Activated CD4-positive, alpha-beta T cell treated with anti-CD3 and anti-CD28 coated beads for 36 hours (primary cell): ENCODE measurements at regions not wholly inside any gene's neighbourhood (a gene's known extent, or its start where the extent isn't known, plus 50 kb on each side); places are given as distances from the start of the nearest gene placed in this dataset.
A peak's percentile ranks its signal among the peaks of the same experiment; 100 is the strongest.

ENCODE experiments used
- ATAC-seq: fragments of 200-7000 bp; cut with Tn5 transposase; one replicate; pipeline ENCODE4 v1.10.0; 2021; ENCODE audit warnings: mild to moderate bottlenecking, moderate library complexity
- CTCF ChIA-PET: fragments of 350-600 bp; sonication (Branson Sonifier 250); formaldehyde crosslinking; loops from one replicate; lab custom pipeline; 2021; ENCODE audit warnings: antibody characterized with exemption; lab: Charles Lee
- POLR2A ChIA-PET: fragments of 350-600 bp; sonication (Branson Sonifier 250); formaldehyde crosslinking; loops from one replicate; lab custom pipeline; 2021; ENCODE audit warnings: antibody characterized with exemption, inconsistent platforms; lab: Charles Lee
- DNase-seq: peaks from one replicate; pipeline ENCODE4 v3.0.0-alpha.2; 2020
- H3K27ac Mint-ChIP-seq: one replicate; pipeline ENCODE4 v1.8.0; 2021; ENCODE audit warnings: mixed read lengths
- H3K27me3 Mint-ChIP-seq: one replicate; pipeline ENCODE4 v1.8.0; 2021; ENCODE audit warnings: mixed read lengths
- H3K36me3 Mint-ChIP-seq: one replicate; pipeline ENCODE4 v1.8.0; 2021; ENCODE audit warnings: low read depth, mixed read lengths
- H3K4me1 Mint-ChIP-seq: one replicate; pipeline ENCODE4 v1.8.0; 2021; ENCODE audit warnings: mixed read lengths
- H3K4me3 Mint-ChIP-seq: one replicate; pipeline ENCODE4 v1.8.0; 2021; ENCODE audit warnings: mild to moderate bottlenecking, moderate library complexity, mixed read lengths
- H3K9me3 Mint-ChIP-seq: one replicate; pipeline ENCODE4 v1.8.0; 2021; ENCODE audit warnings: low read depth, mixed read lengths
- intact Hi-C, 2 experiments: fragments of 100-400 bp; cut with DNase I in 1 of 2; cut with micrococcal nuclease in 1 of 2; formaldehyde crosslinking; loops; one replicate each; pipeline versions ENCODE4 v1.14.2 to v1.15.1; 2022 to 2024; cut with DNase I, micrococcal nuclease

DNA sequence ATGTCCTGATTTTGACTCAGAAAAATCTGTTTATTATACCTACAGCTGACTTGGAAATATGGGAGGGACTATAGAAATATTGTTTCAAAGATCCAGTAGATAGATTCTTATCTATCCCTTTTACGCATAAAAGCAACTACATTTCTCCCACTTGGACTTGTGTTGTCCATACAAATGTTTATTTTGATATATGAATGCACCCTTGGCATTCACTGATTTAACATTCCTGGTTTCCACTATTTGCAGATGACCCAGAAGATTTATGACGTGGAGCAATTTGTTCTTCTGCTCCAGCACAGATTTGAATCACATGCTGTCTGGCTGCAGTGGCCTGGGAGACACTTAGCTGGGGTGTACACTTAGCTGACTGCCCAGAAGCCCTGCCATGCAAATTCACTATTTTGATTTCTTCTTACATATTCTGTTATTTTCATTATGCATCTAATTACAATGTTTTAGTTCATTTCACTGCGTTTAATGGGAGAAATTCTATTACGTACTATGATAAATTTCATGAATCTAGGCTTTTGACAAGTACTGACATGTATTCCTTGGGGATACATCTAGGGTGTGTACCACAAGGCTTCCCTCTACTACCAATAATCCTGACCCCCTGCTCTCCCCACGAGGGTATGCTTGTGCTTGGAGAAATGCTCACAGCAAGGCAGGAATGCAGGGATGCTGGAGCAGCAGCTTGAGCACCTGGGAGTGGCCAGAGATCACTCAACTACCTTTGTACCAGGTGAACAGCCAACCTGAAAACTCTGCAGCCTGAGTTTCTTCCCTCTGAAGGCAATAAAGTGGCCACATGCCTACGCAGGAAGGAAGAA, 223.6 kb upstream of the TBL1XR1 start:
- ATAC-seq (no peak), DNase-seq (no peak)
- Mint-ChIP-seq H3K27ac (peak overlapping the region; percentile 86), H3K4me1 (peaks cover 39% of the 10 kb centered on the region), H3K4me3 (no peak overlapping the region), H3K27me3 (no peaks in the 10 kb centered on the region), H3K36me3 (no peaks in the 10 kb centered on the region), H3K9me3 (no peaks in the 10 kb centered on the region)
- ChIA-PET POLR2A (no interaction called here), CTCF (no interaction called here)
- intact Hi-C loops, result loop anchor here (1.0 to 5.0 kb wide), 4 partner anchors 61 to 366 kb away; no protein-coding TSS in a partner anchor

DNA sequence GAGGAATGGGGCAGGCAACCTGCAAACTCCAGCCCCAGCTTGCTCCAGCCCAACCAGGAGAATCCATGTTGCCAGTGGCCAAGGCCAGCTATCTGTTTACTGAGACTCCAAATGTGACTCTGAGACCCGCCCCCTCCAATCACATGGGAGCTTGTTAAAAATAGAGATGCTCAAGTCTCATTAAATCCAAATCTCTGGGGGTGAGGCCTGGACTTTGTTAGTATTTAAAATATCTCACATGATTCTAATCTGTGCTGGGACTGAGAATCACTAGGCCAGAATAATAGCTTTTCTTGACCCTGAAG, 224.2 kb upstream of the TBL1XR1 start:
- DNase-seq (no peak), ATAC-seq (no peak)
- ChIA-PET CTCF (no interaction called here), POLR2A (no interaction called here)
- H3K4me1 Mint-ChIP-seq, result peaks cover 45% of the 10 kb centered on the region
- no peak overlapping the region for H3K4me3 Mint-ChIP-seq
- H3K27me3 Mint-ChIP-seq, result no peaks in the 10 kb centered on the region
- peaks cover 2% of the 10 kb centered on the region for H3K36me3 Mint-ChIP-seq
- intact Hi-C loops, result loop anchor here in 1 of 2 experiments (2.0 to 5.0 kb wide), 2 partner anchors 176 to 365 kb away; no protein-coding TSS in a partner anchor
- no peak overlapping the region for H3K27ac Mint-ChIP-seq
- H3K9me3 Mint-ChIP-seq, result no peaks in the 10 kb centered on the region

- H3K36me3 Mint-ChIP-seq, result peaks cover 3% of the 10 kb centered on the region
- H3K4me1 Mint-ChIP-seq, result peaks cover 53% of the 10 kb centered on the region
- no peak for ATAC-seq
- no peaks in the 10 kb centered on the region for H3K27me3 Mint-ChIP-seq
- POLR2A ChIA-PET, result no interaction called here
- H3K4me3 Mint-ChIP-seq, result no peak overlapping the region
- no peak for DNase-seq
- H3K9me3 Mint-ChIP-seq, result no peaks in the 10 kb centered on the region
- CTCF ChIA-PET, result interaction anchor here (0.7 kb wide), 1 partner anchor 556 kb away, joined by 3 read pairs; no protein-coding TSS in a partner anchor
- no peak overlapping the region for H3K27ac Mint-ChIP-seq
- intact Hi-C loops, result loop anchor here in 1 of 2 experiments (5.0 kb wide), 1 partner anchor 173 kb away; no protein-coding TSS in a partner anchor
These were observed 227.2 kb upstream of the TBL1XR1 start for GRCh38 chr3:177424521-177424920.

DNA sequence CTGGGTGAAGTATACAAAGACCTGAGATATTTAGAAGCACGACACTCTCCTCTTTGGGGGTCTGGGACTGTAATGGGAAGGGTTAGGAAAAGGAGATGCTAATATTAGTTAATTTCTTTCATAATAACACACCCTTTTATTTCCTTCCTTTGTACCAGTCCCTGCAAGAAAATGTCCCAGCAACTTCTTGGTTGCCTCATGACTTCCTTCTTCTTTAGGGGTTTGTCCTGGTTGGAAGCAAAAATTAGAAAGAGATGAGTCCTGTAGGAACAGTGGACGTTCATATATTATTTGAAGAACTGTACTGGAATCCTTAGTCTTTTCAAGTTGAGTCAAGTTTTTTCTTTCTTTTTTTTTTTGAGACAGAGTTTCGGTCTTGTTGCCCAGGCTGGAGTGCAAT, 227.8 kb upstream of the TBL1XR1 start:
- peaks cover 2% of the 10 kb centered on the region for H3K27me3 Mint-ChIP-seq
- H3K9me3 Mint-ChIP-seq, result no peaks in the 10 kb centered on the region
- CTCF ChIA-PET, result no interaction called here
- no peak overlapping the region for H3K27ac Mint-ChIP-seq
- DNase-seq, result no peak
- no peak for ATAC-seq
- POLR2A ChIA-PET, result interaction anchor here (0.7 kb wide), 1 partner anchor 224 kb away, joined by 5 read pairs; no protein-coding TSS in a partner anchor
- intact Hi-C loops, result loop anchor here (5.0 kb wide), 2 partner anchors 172 to 577 kb away; no protein-coding TSS in a partner anchor
- H3K4me1 Mint-ChIP-seq, result peaks cover 48% of the 10 kb centered on the region
- no peak overlapping the region for H3K4me3 Mint-ChIP-seq
- H3K36me3 Mint-ChIP-seq, result peaks cover 3% of the 10 kb centered on the region

GRCh38 chr3:177426106-177426877, 229.0 kb upstream of the TBL1XR1 start:
- Mint-ChIP-seq H3K9me3 (no peaks in the 10 kb centered on the region), H3K4me1 (peaks cover 37% of the 10 kb centered on the region), H3K27ac (peak overlapping the region; percentile 92), H3K4me3 (no peak overlapping the region), H3K36me3 (peaks cover 3% of the 10 kb centered on the region), H3K27me3 (peaks cover 3% of the 10 kb centered on the region)
- ChIA-PET POLR2A (interaction anchor here (0.7 to 0.9 kb wide), 2 partner anchors 89 to 389 kb away, joined by 3 read pairs; no protein-coding TSS in a partner anchor), CTCF (interaction anchor here (0.7 to 1.9 kb wide), 5 partner anchors 11 to 66 kb away, joined by 3 to 8 read pairs (median 3); no protein-coding TSS in a partner anchor)
- intact Hi-C loops, result loop anchor here (2.0 to 5.0 kb wide), 5 partner anchors 109 to 576 kb away; no protein-coding TSS in a partner anchor
- ATAC-seq, result no peak
- DNase-seq, result no peak

DNA sequence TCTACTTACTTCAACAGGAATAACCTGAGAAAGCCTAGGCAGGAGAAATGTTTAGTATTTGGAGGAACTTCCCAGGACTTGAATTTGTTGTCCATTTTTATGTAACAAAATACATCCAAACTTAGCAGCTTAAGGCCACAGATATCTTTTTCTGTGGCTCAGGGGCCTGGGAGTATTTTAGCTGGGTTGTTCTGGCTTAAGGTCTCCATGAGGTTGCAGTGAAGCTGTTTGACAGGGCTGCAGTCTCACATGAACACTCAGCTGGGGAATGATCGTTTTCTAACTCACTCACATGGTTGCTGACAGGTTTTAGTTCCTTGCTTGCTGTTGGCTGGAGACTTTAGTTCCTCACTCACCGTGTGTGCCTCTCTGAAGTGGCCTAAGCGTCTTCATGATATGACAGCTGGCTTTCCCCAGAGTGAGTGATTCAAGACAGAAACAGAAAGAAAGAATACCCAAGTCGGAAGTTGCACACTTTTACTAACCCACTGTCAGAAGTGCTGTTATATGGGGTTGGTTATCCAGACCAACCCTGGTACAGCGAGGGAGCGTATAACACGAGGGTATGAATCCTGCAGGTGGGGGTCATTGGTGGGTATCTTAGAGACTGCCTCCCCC, 229.7 kb upstream of the TBL1XR1 start:
- ChIA-PET POLR2A (interaction anchor here (0.7 to 1.4 kb wide), 3 partner anchors 89 to 388 kb away, joined by 3 to 5 read pairs (median 3); partner anchors contain the start of gene TBL1XR1), CTCF (interaction anchor here (0.8 to 1.9 kb wide), 4 partner anchors 12 to 67 kb away, joined by 3 to 8 read pairs (median 4); no protein-coding TSS in a partner anchor)
- Mint-ChIP-seq H3K27me3 (peaks cover 3% of the 10 kb centered on the region), H3K36me3 (peaks cover 3% of the 10 kb centered on the region), H3K4me3 (peak overlapping the region; percentile 47), H3K4me1 (peaks cover 32% of the 10 kb centered on the region), H3K9me3 (no peaks in the 10 kb centered on the region), H3K27ac (peak overlapping the region; percentile 92)
- DNase-seq, result peak; percentile 77
- intact Hi-C loops, result loop anchor here (1.0 to 5.0 kb wide), 11 partner anchors 67 to 575 kb away; partner anchors contain the start of gene TBL1XR1 (in 1 of the 2)
- peak; percentile 97 for ATAC-seq

GRCh38 chr3:177427540-177427939, 230.3 kb upstream of the TBL1XR1 start:
- H3K4me3 Mint-ChIP-seq, result peak overlapping the region; percentile 47
- ATAC-seq, result peak; percentile 51
- DNase-seq, result peak; percentile 44
- peaks cover 29% of the 10 kb centered on the region for H3K4me1 Mint-ChIP-seq
- ChIA-PET CTCF (interaction anchor here (0.7 to 1.9 kb wide), 4 partner anchors 12 to 604 kb away, joined by 3 to 8 read pairs (median 3); no protein-coding TSS in a partner anchor), POLR2A (interaction anchor here (1.4 kb wide), 1 partner anchor 230 kb away, joined by 5 read pairs; the partner anchor contains the start of gene TBL1XR1)
- H3K9me3 Mint-ChIP-seq, result no peaks in the 10 kb centered on the region
- peaks cover 3% of the 10 kb centered on the region for H3K36me3 Mint-ChIP-seq
- peaks cover 3% of the 10 kb centered on the region for H3K27me3 Mint-ChIP-seq
- intact Hi-C loops, result loop anchor here (1.0 to 5.0 kb wide), 11 partner anchors 67 to 575 kb away; partner anchors contain the start of gene TBL1XR1 (in 1 of the 2)
- H3K27ac Mint-ChIP-seq, result peak overlapping the region; percentile 92

GRCh38 chr3:177429079-177429478, 231.8 kb upstream of the TBL1XR1 start:
- CTCF ChIA-PET, result no interaction called here

GRCh38 chr3:177429771-177430170, 232.5 kb upstream of the TBL1XR1 start:
- ChIA-PET POLR2A (no interaction called here), CTCF (no interaction called here)
- Mint-ChIP-seq H3K27ac (no peak overlapping the region), H3K36me3 (peaks cover 3% of the 10 kb centered on the region), H3K4me1 (peaks cover 25% of the 10 kb centered on the region), H3K4me3 (no peak overlapping the region), H3K27me3 (peaks cover 3% of the 10 kb centered on the region), H3K9me3 (no peaks in the 10 kb centered on the region)
- intact Hi-C loops, result loop anchor here (5.0 kb wide), 2 partner anchors 168 to 573 kb away; no protein-coding TSS in a partner anchor
- DNase-seq (no peak), ATAC-seq (no peak)

More at GRCh38 chr3:177429079-177429478, 231.8 kb upstream of the TBL1XR1 start:
- peaks cover 25% of the 10 kb centered on the region for H3K4me1 Mint-ChIP-seq
- DNase-seq, result no peak
- H3K9me3 Mint-ChIP-seq, result no peaks in the 10 kb centered on the region
- peaks cover 3% of the 10 kb centered on the region for H3K27me3 Mint-ChIP-seq
- H3K36me3 Mint-ChIP-seq, result peaks cover 3% of the 10 kb centered on the region
- ATAC-seq, result no peak
- H3K4me3 Mint-ChIP-seq, result no peak overlapping the region
- intact Hi-C loops, result loop anchor here (5.0 kb wide), 2 partner anchors 168 to 573 kb away; no protein-coding TSS in a partner anchor
- peak overlapping the region; percentile 47 for H3K27ac Mint-ChIP-seq
- POLR2A ChIA-PET, result no interaction called here

DNA sequence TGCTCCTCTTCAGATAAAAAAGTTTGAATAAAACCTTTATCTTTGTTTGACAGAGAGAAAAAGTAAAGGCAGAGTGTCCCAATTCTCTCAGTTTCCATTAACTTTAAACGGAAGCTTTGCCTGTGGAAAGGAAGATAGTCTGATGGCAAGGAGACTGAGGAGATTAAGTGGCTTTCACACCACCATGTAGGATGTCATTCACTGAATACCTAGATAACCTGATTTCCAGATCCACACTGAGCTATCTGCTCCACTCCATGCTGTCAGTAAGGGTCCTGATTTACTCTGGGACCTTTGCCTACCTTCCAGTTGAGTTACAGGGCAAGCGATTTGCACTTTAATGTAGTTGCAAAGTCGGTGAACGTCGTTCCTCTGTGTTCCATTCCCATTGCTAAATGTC, 233.4 kb upstream of the TBL1XR1 start:
- H3K4me3 Mint-ChIP-seq, result no peak overlapping the region
- ChIA-PET POLR2A (no interaction called here), CTCF (no interaction called here)
- intact Hi-C loops, result no loop called here
- H3K27me3 Mint-ChIP-seq, result peaks cover 3% of the 10 kb centered on the region
- no peaks in the 10 kb centered on the region for H3K9me3 Mint-ChIP-seq
- H3K36me3 Mint-ChIP-seq, result peaks cover 3% of the 10 kb centered on the region
- peaks cover 25% of the 10 kb centered on the region for H3K4me1 Mint-ChIP-seq
- no peak overlapping the region for H3K27ac Mint-ChIP-seq
- no peak for ATAC-seq
- no peak for DNase-seq
